Caki2 (cell line): ENCODE measurements at regions not wholly inside any gene's neighbourhood (a gene's known extent, or its start where the extent isn't known, plus 50 kb on each side); places are given as distances from the start of the nearest gene placed in this dataset.
"Not testable (repeated sequence)": the region's sequence is repeated elsewhere in the genome, so short reads cannot be mapped to it uniquely, and the experiment has no call there.

Experiments used
- DNase-seq: peaks from one replicate; pipeline ENCODE4 v3.0.0-alpha.2; 2015; ENCODE audit warnings: low read depth
- in situ Hi-C: cut with HindIII; loops from 2 replicates; pipeline ENCODE4 v1.10.0; 2016; ENCODE audit warnings: low sequenced_read_pairs, low pct_unique_long_range_greater_than_20kb, mixed read lengths

DNA sequence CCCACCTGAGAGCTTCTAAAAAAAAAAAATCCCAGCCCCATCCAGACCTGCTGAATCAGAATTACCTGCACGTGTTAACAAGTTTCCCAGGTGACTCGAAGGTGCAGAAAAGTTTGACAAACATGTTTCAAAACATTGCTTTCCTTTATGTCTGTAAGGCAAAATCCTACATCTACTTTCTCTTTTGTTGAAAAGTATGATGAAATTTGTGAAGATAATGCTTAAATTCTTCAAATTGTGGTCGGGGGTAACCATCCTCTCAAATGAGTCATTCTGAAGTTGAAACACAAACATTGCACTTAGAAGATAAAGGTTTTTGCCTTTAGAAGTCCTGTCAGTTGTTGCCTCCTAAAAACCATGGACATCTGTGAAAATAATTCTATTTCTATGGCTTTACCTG, 429.7 kb downstream of the EPHA7 start:
- in situ Hi-C loops, result no loop called here
- no peak for DNase-seq

DNA sequence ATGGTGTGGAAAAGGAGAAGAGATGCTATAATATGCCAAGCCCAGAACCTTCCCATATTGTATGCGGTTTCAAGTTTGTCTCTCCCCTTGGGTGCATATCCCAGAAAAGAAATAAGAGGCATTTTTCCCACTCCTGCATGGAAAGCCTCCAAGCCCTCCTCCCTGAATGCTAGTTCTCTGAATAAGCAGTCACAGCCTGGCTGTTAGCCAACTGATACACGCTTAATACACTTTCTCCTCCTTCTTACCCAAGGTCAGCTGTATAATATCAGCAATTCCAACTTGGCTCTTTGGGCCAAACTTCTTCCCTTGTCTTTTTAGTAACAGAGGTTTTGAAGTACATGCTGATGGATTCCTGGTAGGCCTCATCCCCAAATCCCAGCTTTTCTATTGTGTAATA, 440.1 kb downstream of the EPHA7 start:
- in situ Hi-C loops, result no loop called here
- no peak for DNase-seq

DNA sequence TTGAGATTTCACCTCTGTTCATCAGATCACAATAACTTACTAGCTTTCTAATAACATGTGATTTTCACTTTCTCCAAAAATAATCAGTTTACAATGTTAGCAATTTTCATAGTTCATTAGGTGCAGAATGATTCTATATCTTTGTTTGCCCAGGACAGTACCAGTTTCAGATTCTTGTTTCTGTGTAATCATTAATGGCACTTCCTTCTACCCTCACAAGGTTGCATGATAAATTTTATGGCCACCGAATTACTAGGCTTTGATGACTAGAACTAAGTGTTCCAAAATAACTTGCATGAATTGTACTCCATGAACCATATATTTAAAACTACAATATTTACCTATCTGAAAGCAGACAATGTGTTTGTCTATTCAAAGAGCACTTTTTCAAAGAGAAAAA, 442.3 kb downstream of the EPHA7 start:
- no peak for DNase-seq
- in situ Hi-C loops, result no loop called here

DNA sequence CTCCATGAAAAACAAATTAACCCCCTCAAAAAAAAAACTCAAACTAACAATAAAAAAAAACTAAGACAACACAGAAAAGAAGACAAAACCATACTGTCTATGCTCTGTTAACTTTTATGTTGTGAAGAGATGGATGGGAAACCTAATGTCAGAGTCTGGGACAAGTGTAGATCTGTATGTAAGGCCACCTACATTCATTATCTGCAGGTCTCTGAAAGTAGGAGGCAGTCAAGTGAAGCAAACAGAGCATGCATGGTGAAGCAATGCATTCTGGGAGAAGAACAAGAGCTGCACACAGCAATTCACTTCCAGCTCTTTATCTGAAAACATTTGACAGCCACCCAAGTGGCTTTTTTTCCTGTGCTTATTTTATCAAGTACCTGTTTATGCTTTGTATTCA, 452.0 kb downstream of the EPHA7 start:
- in situ Hi-C loops, result no loop called here
- DNase-seq, result no peak

DNA sequence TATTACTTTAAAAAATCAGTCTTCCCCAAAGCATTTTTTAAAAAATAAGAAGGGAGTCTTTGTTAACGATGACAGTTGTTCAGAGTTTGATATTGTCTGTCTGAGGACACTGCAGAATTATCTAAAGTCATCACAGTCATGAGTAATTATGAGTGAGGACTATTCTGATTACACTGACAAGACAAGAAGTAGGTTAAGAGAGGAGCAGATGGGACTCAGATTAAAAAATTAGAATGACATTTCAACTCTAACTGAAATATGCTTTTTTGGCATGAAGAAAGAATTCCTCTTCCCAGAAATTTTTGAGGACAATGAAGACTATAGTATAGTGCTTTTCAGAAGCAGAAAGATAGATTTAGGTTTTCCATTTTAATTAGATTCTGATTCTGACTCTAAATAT, 456.5 kb downstream of the EPHA7 start:
- in situ Hi-C loops, result no loop called here
- DNase-seq, result no peak

DNA sequence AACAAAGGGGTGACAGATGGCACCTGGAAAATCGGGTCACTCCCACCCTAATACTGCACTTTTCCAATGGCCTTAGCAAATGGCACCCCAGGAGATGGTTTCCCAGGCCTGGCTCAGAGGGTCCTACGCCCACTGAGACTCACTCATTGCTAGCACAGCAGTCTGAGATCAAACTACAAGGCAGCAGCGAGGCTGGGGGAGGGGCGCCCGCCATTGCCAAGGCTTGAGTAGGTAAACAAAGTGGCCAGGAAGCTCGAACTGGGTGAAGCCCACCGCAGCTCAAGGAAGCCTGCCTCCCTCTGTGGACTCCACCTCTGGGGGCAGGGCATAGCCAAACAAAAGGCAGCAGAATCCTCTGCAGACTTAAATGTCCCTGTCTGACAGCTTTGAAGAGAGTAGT, 467.2 kb downstream of the EPHA7 start:
- not testable (repeated sequence) for DNase-seq

DNA sequence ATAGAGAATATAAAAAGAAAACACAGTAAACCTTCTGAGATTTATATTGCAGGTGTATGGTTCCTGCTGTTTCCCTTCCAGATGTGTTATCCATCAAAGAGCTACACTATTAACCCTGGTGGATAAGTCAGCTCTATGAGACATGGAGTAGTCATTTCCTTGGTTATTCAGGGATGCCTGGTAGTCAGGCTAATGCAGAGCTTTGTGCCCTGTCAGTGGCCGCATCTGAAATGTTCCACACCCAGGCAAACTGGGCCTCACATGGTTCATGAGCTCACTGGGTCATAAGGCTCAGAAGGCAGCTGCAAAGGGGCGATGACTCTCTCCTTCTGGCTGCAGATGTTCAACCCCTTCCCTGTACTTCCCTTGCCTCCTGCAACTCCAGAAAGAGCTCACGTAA, 473.6 kb downstream of the EPHA7 start:
- no peak for DNase-seq
- in situ Hi-C loops, result no loop called here

More for the DNA sequence above, 467.2 kb downstream of the EPHA7 start:
- in situ Hi-C loops, result not testable (repeated sequence)

DNA sequence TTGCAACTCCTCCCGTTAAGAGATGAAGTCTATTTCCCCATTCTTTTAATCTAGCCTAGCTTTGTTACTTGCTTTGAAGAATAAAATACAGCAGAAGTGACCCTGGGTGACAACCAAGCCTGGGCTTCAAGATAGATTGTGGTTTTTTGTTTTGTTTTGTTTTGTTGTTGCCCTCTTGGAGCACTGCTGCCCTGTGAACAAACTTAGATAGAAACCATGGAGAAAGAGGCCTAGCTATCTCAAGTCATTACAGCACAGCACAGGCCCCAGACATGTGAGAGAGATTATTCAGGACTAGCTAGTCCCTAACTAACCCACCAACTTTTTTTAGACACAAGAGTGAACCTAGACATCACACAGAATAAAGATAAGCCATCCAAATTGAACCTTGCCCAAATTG, 475.2 kb downstream of the EPHA7 start:
- in situ Hi-C loops, result no loop called here
- no peak for DNase-seq

DNA sequence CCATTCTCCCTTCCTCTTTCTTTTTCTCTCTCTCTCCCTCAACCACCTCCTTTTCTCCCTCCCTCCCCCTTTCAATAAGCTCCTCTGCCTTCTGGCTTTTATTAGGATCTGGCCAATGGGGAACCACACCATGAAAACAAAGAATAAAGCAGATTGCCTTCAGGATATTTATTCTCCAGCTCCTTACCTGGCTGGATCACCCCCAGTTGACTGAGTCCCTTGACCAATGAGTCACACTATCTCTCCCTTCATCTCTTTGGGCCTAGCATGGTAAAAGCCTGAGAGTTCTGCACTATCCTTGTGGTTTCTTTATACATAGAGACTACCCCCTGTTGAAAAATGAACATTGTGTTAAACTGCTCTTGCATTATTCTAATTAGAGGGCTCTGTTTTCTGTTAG, 476.8 kb downstream of the EPHA7 start:
- in situ Hi-C loops, result no loop called here
- DNase-seq, result no peak

DNA sequence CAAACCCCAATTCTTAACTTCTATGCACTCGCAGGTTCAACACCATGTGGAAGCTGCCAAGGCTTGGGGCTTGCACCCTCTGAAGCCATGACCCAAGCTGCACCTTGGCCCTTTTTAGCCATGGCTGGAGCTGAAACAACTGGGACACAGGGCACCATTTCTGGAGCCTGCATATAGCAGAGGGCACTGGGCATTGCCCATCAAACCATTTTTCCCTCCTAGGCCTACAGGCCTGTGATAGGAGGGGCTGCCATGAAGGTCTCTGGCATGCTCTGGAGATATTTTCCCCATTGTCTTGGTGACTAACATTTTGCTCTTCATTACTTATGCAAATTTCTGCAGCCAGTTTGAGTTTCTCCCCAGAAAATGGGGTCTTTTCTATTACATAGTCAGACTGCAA, 484.7 kb downstream of the EPHA7 start:
- in situ Hi-C loops, result no loop called here
- no peak for DNase-seq

DNA sequence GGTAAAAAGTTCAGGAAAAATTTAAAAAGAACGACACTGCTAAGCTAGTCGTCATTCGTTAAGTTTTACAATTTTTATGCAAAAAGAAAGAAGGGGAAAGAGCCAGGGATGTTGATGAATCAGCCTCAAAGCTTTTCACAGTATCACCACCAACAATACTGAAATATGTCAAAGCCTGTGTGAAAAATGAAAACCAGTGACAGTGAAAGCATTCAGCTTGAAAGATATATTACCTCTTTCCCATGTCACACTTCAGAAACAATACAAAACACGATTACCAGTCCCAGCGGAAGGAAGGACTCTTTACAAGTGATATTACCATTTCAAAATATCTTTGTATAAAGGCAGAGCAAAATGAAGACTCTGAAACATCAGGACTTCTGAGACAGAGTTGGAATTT, 489.2 kb downstream of the EPHA7 start:
- DNase-seq, result no peak
- in situ Hi-C loops, result no loop called here

DNA sequence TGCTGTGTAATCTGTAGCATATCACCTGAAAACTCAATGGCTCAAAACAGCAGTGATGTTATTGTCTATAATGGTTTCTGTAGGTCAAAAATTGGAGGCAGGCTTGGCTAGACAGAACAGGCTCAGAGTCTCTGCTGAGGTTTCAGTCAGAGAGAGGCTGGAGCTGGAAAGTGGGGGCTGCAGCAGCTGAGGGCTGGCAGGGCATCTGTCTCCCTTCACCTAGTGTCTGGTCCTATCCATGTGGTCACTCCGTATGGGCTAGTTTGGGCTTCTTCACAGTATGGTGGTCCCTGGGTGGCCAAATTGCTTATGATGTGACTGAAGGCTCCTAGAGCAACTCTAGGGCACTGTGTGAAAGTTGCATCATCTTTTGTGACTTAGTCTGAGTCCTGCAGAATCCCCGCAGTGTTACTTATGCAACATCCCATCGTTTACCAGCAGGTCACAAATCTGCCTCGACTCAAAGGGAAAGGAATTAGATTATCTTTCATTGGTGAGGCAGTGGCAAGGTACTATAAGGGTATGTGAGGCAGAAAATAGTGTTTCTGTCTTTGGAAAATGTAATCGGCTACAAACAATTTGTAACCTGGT, 497.0 kb downstream of the EPHA7 start:
- in situ Hi-C loops, result no loop called here
- DNase-seq, result no peak

DNA sequence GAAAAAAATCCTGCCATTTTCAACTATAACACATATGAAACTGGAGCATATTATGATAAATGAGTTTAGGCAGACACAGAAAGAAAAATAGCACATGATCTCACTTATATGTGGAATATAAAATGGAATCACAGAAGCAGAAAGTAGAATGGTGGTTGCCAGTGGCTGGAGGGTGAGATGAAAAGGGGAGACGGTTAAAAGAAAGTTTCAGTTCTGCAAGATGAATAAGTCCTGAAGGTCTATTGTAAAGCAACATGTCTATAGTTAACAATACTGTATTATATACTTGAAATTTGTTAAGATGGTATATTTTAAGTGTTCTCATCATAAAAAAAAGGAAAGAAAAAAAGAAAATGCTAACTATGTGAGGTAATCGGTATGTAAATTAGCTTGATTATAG, 503.9 kb downstream of the EPHA7 start:
- in situ Hi-C loops, result no loop called here
- no peak for DNase-seq

DNA sequence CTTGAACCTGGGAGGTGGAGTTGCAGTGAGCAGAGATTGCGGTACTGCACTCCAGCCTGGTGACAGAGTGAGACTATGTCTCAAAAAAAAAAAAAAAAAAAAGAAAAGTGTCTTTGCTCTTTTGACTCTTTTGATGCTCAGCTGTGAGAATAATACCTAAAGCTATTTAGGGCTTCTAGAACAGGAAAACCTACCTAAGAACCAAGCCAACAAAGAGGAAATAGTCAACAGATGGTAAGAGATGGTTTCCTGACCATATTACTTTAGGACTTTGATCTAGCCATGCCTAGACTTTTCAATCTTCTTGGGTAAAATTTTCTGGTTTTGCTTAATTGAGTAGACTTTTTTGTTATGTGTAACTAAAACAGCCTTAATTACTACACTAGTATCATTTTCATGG, 508.1 kb downstream of the EPHA7 start:
- DNase-seq, result no peak
- in situ Hi-C loops, result no loop called here

DNA sequence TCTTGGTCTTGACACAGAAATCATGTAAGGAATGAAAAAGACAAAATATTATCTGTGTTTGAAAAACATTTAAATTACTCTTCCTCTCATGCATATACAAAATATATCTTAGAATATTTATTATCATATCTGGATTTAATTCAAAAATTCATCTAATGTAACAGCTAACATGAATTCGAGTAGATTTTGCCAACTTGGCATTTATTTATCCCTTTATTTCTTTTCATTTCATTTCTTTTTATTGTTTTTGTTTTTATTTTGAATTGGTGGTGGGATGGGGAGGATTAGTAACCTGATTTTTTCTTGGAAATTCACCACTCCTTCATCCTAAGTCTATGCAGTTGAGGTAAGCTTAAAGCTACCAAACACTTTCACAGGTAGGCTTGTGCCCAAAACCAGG, 508.7 kb downstream of the EPHA7 start:
- no peak for DNase-seq
- in situ Hi-C loops, result no loop called here

DNA sequence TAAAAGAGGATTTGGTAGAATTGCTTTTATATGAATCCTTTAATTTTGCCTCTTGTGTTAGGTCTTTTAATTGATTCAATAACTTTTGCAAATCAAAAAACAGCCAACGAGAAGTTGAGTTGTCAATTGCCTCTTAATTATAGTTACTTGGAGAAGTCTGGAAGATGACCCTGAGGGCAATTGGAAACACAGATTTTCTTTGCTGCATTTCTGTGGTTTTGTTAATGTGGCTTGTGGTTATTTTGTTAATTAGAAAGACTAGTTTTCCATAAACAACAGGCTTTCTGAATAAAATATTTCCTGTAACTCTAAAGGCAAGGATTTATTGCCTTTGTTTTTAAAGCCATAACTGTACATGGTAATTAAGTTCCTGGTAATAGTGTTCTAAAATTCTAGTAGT, 513.0 kb downstream of the EPHA7 start:
- in situ Hi-C loops, result no loop called here
- DNase-seq, result no peak

DNA sequence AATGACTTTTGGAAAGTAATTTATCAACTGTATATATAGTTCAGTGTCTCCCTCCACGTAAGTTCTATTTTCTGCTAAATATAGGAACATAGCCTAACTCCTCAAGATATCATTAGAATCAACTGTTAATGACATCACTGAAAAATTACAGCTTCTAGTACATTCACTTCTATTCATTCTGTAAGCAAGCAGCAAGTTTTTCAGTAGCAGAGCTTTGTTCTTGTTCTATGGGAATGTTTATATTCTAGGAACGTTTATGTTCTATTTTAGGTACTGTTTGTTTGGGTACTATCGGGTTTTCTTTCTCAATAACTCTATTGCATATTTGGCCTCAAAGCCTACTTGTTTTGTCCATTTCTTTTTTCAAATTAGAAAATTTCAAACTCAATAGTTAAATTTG, 525.6 kb downstream of the EPHA7 start:
- in situ Hi-C loops, result no loop called here
- no peak for DNase-seq

DNA sequence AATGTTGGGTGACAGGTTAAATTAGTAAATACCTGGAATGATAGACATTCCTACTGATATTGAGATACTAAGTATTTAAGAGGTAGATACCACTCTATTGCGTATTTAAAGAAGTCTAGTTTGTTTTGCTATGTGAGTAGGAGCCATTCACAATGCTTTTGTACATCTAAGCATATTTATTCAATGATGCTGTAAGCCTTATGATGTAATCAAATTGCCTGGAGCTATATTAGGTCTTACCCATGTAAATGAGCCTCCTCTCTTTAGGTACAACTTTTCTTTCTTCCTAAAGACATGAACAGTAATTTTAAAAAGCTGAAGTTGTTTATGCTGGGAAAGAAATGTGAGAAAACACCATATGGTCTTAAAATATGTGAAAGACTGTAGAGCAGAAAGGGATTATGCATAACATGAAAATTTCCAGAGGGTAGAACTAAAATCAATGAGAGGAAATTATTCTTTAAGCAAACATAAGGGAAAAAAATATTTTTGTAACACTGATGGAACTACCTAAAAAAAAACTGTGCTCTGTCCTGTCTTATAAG, 526.7 kb downstream of the EPHA7 start:
- in situ Hi-C loops, result no loop called here

DNA sequence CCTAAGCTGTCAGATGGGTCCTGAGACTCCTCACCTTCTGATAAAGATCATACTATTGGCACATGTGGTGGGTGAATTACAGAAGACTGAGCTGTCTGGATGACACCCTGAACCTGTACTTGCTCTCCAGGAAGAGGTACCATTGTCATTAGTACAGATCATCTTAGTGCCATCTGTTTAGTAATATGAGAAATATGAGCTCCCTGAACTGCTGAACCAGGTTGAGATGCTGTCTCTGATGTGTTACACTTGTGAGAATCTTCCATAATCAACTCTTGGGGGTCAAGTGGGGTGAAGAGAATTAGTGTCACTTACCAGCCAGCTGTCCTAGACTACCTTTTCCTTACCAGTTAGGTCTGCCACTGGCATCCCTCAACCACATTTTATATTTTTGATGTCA, 531.0 kb downstream of the EPHA7 start:
- no peak for DNase-seq
- in situ Hi-C loops, result no loop called here

More for the DNA sequence above, 526.7 kb downstream of the EPHA7 start:
- no peak for DNase-seq

DNA sequence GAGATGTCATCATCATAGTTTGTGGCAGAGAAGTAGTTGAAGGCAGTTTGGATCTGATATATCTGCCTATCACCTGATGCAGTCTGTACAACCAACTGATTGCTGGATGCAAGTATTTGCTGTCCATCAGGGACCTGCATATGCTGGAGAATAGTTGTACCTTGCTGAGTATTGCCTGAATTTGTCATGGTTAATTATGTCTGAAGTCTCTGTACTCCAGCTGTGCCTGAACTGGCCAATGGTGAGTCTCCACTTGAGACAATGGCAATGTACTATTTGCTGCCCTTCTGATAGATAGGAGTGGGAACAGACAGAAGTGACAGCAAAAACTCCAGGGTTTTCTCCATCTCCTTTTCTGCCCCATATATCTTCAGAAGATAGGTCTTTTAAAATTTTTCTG, 531.5 kb downstream of the EPHA7 start:
- no peak for DNase-seq
- in situ Hi-C loops, result no loop called here

DNA sequence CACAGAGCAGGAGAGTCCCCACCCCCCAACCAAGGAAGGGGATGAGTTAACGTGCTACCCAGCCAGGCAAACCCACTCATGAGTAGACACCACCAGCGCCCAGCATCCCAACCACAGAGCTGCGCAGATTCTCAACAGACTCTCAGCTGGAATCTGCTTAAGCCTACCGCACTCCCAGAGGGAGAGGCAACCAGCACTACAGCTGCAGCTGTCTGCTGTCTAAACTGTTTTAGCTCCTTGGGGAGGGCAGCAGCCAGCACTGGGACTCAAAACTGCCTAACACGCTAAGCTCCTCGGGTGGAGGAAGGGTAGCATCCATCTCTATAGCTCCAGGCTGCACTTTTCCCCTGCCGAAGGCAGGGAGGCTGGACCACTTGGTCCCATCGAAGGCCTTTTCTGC, 539.8 kb downstream of the EPHA7 start:
- no peak for DNase-seq
- in situ Hi-C loops, result no loop called here
